HepG2 (cell line): ENCODE measurements at regions not wholly inside any gene's neighbourhood (a gene's known extent, or its start where the extent isn't known, plus 50 kb on each side); places are given as distances from the start of the nearest gene placed in this dataset.

ENCODE experiments used
- EED ChIP-seq: sonication (generic); formaldehyde crosslinking; IDR thresholded peaks from 2 replicates; pipeline ENCODE4 v1.5.0; 2020; ENCODE audit warnings: mild to moderate bottlenecking, missing genetic modification reagents
- GABPA ChIP-seq, 2 experiments: IDR thresholded peaks; 2 replicates each; pipeline ENCODE4 v1.6.1; 2011 to 2016; ENCODE audit warnings: low read depth in 2 of 2, low read length in 1 of 2, missing biosample characterization in 1 of 2, missing genetic modification characterization in 1 of 2
- HDAC1 ChIP-seq: sonication (generic); formaldehyde crosslinking; IDR thresholded peaks from 2 replicates; pipeline ENCODE4 v1.5.1; 2020; ENCODE audit warnings: mild to moderate bottlenecking, missing genetic modification reagents
- JUNB ChIP-seq: sonication (generic); formaldehyde crosslinking; IDR thresholded peaks from 2 replicates; pipeline ENCODE4 v1.8.0; 2022; ENCODE audit warnings: missing genetic modification reagents, mild to moderate bottlenecking, borderline replicate concordance
- POLR2A ChIP-seq, 2 experiments: IDR thresholded peaks; 2 replicates each; pipeline ENCODE4 v1.6.1; 2011; ENCODE audit warnings: low read depth in 2 of 2, low read length in 2 of 2, mild to moderate bottlenecking in 1 of 2, moderate library complexity in 1 of 2; ENCODE audit not compliant: insufficient read depth in 1 of 2
- PTBP1 ChIP-seq: fragments of 200-400 bp; formaldehyde crosslinking; IDR thresholded peaks from 2 replicates; pipeline ENCODE4 v1.6.1; 2018; ENCODE audit warnings: low read length, low read depth; ENCODE audit not compliant: poor library complexity, severe bottlenecking
- RBM22 ChIP-seq: fragments of 200-400 bp; formaldehyde crosslinking; optimal IDR thresholded peaks from 2 replicates; pipeline ENCODE3; 2017; ENCODE audit warnings: mild to moderate bottlenecking, low read length, moderate library complexity
- RFX1 ChIP-seq: fragments of 450-650 bp; IDR thresholded peaks from 2 replicates; pipeline ENCODE4 v1.6.1; 2017
- SALL1 ChIP-seq: sonication (generic); formaldehyde crosslinking; IDR thresholded peaks from 2 replicates; pipeline ENCODE4 v1.8.0; 2022; ENCODE audit warnings: mild to moderate bottlenecking, missing genetic modification reagents
- SIN3A ChIP-seq: IDR thresholded peaks from 2 replicates; pipeline ENCODE4 v1.6.1; 2011; ENCODE audit warnings: low read depth, mild to moderate bottlenecking, control low read depth, low read length, borderline replicate concordance
- SP2 ChIP-seq: sonication (generic); formaldehyde crosslinking; IDR thresholded peaks from 2 replicates; pipeline ENCODE4 v1.5.1; 2020; ENCODE audit warnings: mild to moderate bottlenecking, missing genetic modification reagents
- SP5 ChIP-seq: IDR thresholded peaks from 2 replicates; pipeline ENCODE4 v1.6.1; 2016; ENCODE audit warnings: low read depth, borderline replicate concordance
- TAF15 ChIP-seq: fragments of 200-400 bp; formaldehyde crosslinking; IDR thresholded peaks from one replicate; pipeline ENCODE4 v1.6.1; 2018; ENCODE audit warnings: mild to moderate bottlenecking, low read depth, low read length; ENCODE audit not compliant: poor library complexity, severe bottlenecking
- YEATS4 ChIP-seq: sonication (generic); formaldehyde crosslinking; IDR thresholded peaks from 2 replicates; pipeline ENCODE4 v1.4.0; 2020; ENCODE audit warnings: missing genetic modification reagents, borderline replicate concordance
- ZKSCAN1 ChIP-seq: fragments of 150-350 bp; IDR thresholded peaks from 2 replicates; pipeline ENCODE4 v1.6.1; 2014; ENCODE audit warnings: low read length
- TF ChIP-seq, protein P1 (sequence below): IDR thresholded peaks from 2 replicates; pipeline ENCODE4 v1.6.1; 2016; ENCODE audit warnings: low read depth
- TF ChIP-seq, protein P2 (sequence below): sonication (generic); formaldehyde crosslinking; IDR thresholded peaks from 2 replicates; pipeline ENCODE4 v1.4.0; 2020; ENCODE audit warnings: low read depth, mild to moderate bottlenecking, missing genetic modification reagents
- TF ChIP-seq, protein P3 (sequence below): sonication (generic); formaldehyde crosslinking; IDR thresholded peaks from 2 replicates; pipeline ENCODE4 v1.8.0; 2022; ENCODE audit warnings: mild to moderate bottlenecking, missing genetic modification reagents, moderate library complexity
- TF ChIP-seq, protein P4 (sequence below), 2 experiments: sonication (generic) in 1 of 2; formaldehyde crosslinking in 1 of 2; IDR thresholded peaks; 2 replicates each; pipeline versions ENCODE4 v1.4.0 to v1.6.1; 2018 to 2020; ENCODE audit warnings: missing genetic modification reagents in 2 of 2, borderline replicate concordance in 1 of 2, low read depth in 1 of 2, mild to moderate bottlenecking in 1 of 2, missing biosample characterization in 1 of 2
- TF ChIP-seq, protein P5 (sequence below): sonication (generic); formaldehyde crosslinking; IDR thresholded peaks from 2 replicates; pipeline ENCODE4 v1.4.0; 2020; ENCODE audit warnings: mild to moderate bottlenecking, missing genetic modification reagents
- TF ChIP-seq, protein P6 (sequence below): IDR thresholded peaks from 2 replicates; pipeline ENCODE4 v1.6.1; 2016; ENCODE audit warnings: missing genetic modification reagents, missing compliant biosample characterization

DNA sequence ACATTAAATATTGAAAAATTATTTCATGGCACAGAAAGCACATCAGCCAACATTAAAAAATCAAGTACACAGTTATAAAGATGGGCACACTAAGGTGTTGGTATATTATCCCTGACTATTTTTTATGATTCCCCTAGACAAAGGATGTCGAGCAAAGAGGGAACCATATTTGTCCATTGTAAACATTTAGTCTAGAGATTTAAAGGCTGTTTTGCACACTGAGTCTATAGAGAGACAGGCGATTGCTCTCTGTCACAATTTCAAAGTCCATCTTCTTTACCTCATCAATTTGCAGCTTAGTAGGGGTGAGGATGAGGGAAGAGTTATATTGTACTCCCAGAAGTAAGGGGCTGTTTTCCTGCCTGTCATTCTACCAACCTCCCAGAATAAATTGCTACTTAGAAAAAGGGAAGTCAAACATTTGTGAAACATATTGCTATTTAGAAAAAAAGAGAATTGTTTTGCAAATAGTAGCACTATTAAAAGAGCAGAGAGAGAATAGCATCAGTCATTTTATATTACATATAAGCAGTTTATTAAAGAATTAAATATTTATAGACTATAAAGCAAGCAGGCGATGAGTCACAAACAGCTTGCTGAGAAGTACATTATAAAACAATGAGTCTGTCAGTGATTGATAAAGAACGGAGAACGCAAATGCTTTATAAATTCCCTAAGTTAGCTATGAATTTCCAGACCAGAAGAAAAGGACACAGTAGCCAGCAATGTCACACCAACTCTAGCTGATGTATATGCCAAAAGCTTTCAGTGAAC, 270.6 kb upstream of the PMFBP1 start (continued):
- TF ChIP-seq, protein P1, sequence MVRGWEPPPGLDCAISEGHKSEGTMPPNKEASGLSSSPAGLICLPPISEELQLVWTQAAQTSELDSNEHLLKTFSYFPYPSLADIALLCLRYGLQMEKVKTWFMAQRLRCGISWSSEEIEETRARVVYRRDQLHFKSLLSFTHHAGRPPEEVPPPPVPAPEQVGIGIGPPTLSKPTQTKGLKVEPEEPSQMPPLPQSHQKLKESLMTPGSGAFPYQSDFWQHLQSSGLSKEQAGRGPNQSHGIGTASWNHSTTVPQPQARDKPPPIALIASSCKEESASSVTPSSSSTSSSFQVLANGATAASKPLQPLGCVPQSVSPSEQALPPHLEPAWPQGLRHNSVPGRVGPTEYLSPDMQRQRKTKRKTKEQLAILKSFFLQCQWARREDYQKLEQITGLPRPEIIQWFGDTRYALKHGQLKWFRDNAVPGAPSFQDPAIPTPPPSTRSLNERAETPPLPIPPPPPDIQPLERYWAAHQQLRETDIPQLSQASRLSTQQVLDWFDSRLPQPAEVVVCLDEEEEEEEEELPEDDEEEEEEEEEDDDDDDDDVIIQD (CRISPR knock-in tag): peak; percentile 100
- TF ChIP-seq YEATS4 (CRISPR knock-in tag): no peak
- no peak for TF ChIP-seq POLR2A (IDR thresholded peaks at IDR 0.05; ENCODE audit: insufficient read depth in 1 of 2, low read depth in 2 of 2, low read length in 2 of 2)
- 0 out of 2 replicates have a peak, but pooled peaks have one; percentile 35 for TF ChIP-seq HDAC1 (CRISPR knock-in tag)
- no peak for TF ChIP-seq EED (CRISPR knock-in tag)
- no peak for TF ChIP-seq SIN3A
- TF ChIP-seq, protein P2, sequence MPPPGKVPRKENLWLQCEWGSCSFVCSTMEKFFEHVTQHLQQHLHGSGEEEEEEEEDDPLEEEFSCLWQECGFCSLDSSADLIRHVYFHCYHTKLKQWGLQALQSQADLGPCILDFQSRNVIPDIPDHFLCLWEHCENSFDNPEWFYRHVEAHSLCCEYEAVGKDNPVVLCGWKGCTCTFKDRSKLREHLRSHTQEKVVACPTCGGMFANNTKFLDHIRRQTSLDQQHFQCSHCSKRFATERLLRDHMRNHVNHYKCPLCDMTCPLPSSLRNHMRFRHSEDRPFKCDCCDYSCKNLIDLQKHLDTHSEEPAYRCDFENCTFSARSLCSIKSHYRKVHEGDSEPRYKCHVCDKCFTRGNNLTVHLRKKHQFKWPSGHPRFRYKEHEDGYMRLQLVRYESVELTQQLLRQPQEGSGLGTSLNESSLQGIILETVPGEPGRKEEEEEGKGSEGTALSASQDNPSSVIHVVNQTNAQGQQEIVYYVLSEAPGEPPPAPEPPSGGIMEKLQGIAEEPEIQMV (CRISPR knock-in tag): no peak
- peak; percentile 94 for TF ChIP-seq ZKSCAN1
- no peak for TF ChIP-seq SP5 (CRISPR knock-in tag)
- TF ChIP-seq PTBP1: no peak
- TF ChIP-seq, protein P3, sequence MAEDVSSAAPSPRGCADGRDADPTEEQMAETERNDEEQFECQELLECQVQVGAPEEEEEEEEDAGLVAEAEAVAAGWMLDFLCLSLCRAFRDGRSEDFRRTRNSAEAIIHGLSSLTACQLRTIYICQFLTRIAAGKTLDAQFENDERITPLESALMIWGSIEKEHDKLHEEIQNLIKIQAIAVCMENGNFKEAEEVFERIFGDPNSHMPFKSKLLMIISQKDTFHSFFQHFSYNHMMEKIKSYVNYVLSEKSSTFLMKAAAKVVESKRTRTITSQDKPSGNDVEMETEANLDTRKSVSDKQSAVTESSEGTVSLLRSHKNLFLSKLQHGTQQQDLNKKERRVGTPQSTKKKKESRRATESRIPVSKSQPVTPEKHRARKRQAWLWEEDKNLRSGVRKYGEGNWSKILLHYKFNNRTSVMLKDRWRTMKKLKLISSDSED (CRISPR knock-in tag): no peak
- TF ChIP-seq TAF15: no peak
- peak; percentile 82; the same call in 1 of the 2 replicates for TF ChIP-seq SALL1 (CRISPR knock-in tag)
- TF ChIP-seq, protein P4, sequence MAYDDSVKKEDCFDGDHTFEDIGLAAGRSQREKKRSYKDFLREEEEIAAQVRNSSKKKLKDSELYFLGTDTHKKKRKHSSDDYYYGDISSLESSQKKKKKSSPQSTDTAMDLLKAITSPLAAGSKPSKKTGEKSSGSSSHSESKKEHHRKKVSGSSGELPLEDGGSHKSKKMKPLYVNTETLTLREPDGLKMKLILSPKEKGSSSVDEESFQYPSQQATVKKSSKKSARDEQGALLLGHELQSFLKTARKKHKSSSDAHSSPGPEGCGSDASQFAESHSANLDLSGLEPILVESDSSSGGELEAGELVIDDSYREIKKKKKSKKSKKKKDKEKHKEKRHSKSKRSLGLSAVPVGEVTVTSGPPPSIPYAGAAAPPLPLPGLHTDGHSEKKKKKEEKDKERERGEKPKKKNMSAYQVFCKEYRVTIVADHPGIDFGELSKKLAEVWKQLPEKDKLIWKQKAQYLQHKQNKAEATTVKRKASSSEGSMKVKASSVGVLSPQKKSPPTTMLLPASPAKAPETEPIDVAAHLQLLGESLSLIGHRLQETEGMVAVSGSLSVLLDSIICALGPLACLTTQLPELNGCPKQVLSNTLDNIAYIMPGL (CRISPR knock-in tag; IDR thresholded peaks at IDR 0.05; ENCODE audit: borderline replicate concordance in 1 of 2, low read depth in 1 of 2): no peak
- TF ChIP-seq, protein P5, sequence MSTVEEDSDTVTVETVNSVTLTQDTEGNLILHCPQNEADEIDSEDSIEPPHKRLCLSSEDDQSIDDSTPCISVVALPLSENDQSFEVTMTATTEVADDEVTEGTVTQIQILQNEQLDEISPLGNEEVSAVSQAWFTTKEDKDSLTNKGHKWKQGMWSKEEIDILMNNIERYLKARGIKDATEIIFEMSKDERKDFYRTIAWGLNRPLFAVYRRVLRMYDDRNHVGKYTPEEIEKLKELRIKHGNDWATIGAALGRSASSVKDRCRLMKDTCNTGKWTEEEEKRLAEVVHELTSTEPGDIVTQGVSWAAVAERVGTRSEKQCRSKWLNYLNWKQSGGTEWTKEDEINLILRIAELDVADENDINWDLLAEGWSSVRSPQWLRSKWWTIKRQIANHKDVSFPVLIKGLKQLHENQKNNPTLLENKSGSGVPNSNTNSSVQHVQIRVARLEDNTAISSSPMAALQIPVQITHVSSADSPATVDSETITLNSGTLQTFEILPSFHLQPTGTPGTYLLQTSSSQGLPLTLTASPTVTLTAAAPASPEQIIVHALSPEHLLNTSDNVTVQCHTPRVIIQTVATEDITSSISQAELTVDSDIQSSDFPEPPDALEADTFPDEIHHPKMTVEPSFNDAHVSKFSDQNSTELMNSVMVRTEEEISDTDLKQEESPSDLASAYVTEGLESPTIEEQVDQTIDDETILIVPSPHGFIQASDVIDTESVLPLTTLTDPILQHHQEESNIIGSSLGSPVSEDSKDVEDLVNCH (CRISPR knock-in tag): no peak
- no peak for TF ChIP-seq GABPA (IDR thresholded peaks at IDR 0.05; ENCODE audit: low read depth, low read length)
- no peak for TF ChIP-seq GABPA (CRISPR knock-in tag; IDR thresholded peaks at IDR 0.05; ENCODE audit: low read depth)
- TF ChIP-seq, protein P6, sequence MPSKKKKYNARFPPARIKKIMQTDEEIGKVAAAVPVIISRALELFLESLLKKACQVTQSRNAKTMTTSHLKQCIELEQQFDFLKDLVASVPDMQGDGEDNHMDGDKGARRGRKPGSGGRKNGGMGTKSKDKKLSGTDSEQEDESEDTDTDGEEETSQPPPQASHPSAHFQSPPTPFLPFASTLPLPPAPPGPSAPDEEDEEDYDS (CRISPR knock-in tag): peak; percentile 67; the same call in 1 of the 2 replicates
- TF ChIP-seq SP2 (CRISPR knock-in tag): no peak
- no peak for TF ChIP-seq JUNB (CRISPR knock-in tag)
- no peak for TF ChIP-seq RFX1
- TF ChIP-seq RBM22: no peak
